PC-9 (cell line): ENCODE measurements at regions not wholly inside any gene's neighbourhood (a gene's known extent, or its start where the extent isn't known, plus 50 kb on each side); places are given as distances from the start of the nearest gene placed in this dataset.

Experiments
- EZH2 ChIP-seq: fragments of 200-600 bp; sonication (generic); IDR thresholded peaks from 2 replicates; pipeline ENCODE4 v1.8.0; 2017; ENCODE audit warnings: antibody characterized with exemption, low read depth
- TF ChIP-seq, protein P1 (sequence below): fragments of 200-600 bp; sonication (generic); conservative IDR thresholded peaks from 2 replicates; pipeline ENCODE4 v1.6.1; 2017; ENCODE audit warnings: mixed run types, antibody characterized with exemption, mild to moderate bottlenecking, moderate library complexity

DNA sequence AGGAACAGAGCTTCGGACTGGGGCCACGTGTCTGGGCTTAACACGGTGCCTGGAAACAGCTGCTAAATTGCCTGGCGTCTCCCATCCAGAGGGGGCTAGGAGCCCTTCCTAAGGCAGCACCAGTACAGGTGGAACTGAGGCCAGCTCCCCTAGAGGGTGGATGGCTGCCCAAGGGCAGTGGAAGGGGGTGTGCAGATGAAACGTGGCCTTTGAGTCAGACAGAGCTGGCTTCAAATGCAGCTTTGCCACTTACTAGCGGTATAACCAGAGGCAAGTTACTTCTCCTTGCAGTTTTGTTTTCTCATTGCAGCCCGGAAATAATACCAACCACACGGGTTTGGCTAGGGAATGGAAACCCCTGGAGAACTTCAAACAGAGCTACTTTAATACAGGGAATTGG lies 59.3 kb upstream of the SLC24A4 start:
- no peak for TF ChIP-seq EZH2
- TF ChIP-seq, protein P1, sequence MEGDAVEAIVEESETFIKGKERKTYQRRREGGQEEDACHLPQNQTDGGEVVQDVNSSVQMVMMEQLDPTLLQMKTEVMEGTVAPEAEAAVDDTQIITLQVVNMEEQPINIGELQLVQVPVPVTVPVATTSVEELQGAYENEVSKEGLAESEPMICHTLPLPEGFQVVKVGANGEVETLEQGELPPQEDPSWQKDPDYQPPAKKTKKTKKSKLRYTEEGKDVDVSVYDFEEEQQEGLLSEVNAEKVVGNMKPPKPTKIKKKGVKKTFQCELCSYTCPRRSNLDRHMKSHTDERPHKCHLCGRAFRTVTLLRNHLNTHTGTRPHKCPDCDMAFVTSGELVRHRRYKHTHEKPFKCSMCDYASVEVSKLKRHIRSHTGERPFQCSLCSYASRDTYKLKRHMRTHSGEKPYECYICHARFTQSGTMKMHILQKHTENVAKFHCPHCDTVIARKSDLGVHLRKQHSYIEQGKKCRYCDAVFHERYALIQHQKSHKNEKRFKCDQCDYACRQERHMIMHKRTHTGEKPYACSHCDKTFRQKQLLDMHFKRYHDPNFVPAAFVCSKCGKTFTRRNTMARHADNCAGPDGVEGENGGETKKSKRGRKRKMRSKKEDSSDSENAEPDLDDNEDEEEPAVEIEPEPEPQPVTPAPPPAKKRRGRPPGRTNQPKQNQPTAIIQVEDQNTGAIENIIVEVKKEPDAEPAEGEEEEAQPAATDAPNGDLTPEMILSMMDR, result no peak
